AG04450 (cell line): ENCODE measurements at regions not wholly inside any gene's neighbourhood (a gene's known extent, or its start where the extent isn't known, plus 50 kb on each side); places are given as distances from the start of the nearest gene placed in this dataset.

Source experiments
- CTCF ChIA-PET: fragments of 300-600, 350-600 bp; formaldehyde crosslinking; extraction: SDS; loops from one replicate; lab custom pipeline; 2022; ENCODE audit warnings: antibody characterized with exemption, inconsistent platforms; lab: Charles Lee
- POLR2A ChIA-PET: fragments of 350-600 bp; formaldehyde crosslinking; extraction: SDS; loops from one replicate; lab custom pipeline; 2021; ENCODE audit warnings: antibody characterized with exemption, inconsistent platforms; lab: Yijun Ruan, JAX
- DNase-seq: peaks from one replicate; pipeline ENCODE4 v3.0.0-alpha.2; 2011; ENCODE audit warnings: low read depth, low spot score
- H3K27ac ChIP-seq: one replicate; pipeline ENCODE4 v1.5.1; 2012; ENCODE audit warnings: low read depth, low read length, control low read depth
- H3K27me3 ChIP-seq: one replicate; pipeline ENCODE4 v1.6.0; 2012; ENCODE audit warnings: low read length; ENCODE audit not compliant: control insufficient read depth, insufficient read depth
- H3K4me3 ChIP-seq: 2 replicates; pipeline ENCODE4 v1.5.1; 2011; ENCODE audit warnings: mild to moderate bottlenecking, low read depth, low read length, control low read depth
- H3K9me3 ChIP-seq: 2 replicates; pipeline ENCODE4 v1.5.1; 2012; ENCODE audit warnings: low read length; ENCODE audit not compliant: control insufficient read depth, insufficient read depth
- TF ChIP-seq, protein P1 (sequence below): IDR thresholded peaks from 2 replicates; pipeline ENCODE4 v1.5.1; 2011; ENCODE audit warnings: low read depth, low read length, control low read depth, inconsistent platforms

DNA sequence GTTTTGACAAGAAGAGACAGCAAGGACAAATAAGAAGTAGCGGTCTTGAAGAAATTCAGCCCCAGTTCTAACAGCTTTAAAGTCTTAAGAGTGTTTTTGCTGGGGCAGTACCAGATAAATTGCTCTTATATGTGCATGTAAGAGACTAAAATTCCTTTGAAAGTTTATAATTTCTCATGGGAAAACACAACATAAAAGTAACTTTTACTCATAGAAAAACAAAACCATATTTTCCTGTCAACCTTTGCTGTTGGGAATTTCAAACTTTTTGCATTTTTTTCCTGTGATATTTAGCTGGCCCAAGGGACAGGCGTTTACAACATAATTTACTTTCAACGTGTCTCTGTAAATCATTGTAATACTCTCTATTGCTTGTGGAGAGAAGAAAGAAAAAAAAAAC lies 767.8 kb upstream of the ZEB2 start:
- ChIA-PET POLR2A (interaction anchor here (0.7 kb wide), 1 partner anchor 1026 kb away, joined by 3 read pairs; no protein-coding TSS in a partner anchor), CTCF (no interaction called here)
- no peaks in the 10 kb centered on the region for H3K9me3 ChIP-seq
- H3K27me3 ChIP-seq = no peaks in the 10 kb centered on the region
- no peak overlapping the region for H3K4me3 ChIP-seq
- TF ChIP-seq, protein P1, sequence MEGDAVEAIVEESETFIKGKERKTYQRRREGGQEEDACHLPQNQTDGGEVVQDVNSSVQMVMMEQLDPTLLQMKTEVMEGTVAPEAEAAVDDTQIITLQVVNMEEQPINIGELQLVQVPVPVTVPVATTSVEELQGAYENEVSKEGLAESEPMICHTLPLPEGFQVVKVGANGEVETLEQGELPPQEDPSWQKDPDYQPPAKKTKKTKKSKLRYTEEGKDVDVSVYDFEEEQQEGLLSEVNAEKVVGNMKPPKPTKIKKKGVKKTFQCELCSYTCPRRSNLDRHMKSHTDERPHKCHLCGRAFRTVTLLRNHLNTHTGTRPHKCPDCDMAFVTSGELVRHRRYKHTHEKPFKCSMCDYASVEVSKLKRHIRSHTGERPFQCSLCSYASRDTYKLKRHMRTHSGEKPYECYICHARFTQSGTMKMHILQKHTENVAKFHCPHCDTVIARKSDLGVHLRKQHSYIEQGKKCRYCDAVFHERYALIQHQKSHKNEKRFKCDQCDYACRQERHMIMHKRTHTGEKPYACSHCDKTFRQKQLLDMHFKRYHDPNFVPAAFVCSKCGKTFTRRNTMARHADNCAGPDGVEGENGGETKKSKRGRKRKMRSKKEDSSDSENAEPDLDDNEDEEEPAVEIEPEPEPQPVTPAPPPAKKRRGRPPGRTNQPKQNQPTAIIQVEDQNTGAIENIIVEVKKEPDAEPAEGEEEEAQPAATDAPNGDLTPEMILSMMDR = no peak
- no peak for DNase-seq
- no peak overlapping the region for H3K27ac ChIP-seq

DNA sequence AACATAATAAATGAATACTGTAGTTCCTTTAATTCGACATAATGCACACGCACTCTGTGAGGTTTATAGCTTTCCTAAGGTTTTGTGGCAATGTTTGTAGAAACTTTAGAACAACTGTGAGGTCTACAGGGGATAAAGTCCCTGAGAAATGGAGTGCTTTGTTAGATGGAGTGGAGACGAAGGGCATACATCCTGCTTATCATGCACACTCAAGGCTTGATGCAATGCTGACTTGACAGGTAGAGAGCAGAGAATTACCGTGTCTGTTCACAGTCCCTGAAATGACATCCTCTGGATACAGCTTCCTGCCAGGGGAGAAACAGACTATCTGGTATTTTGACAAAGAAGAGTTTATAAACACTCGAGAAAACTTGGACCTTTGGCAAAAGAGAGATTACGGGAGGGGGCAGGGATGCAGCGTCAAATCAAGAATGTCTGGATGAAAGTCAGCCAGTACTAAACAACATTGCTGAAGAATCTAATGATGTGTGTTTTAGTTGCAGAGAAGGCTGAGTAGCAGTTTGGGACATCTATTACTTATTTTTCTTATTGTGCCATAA lies 766.9 kb upstream of the ZEB2 start:
- DNase-seq = no peak
- Histone ChIP-seq H3K27ac (no peak overlapping the region), H3K9me3 (no peaks in the 10 kb centered on the region), H3K27me3 (no peaks in the 10 kb centered on the region), H3K4me3 (no peak overlapping the region)
- CTCF ChIA-PET = no interaction called here
- POLR2A ChIA-PET = no interaction called here
- TF ChIP-seq, protein P1 = no peak

DNA sequence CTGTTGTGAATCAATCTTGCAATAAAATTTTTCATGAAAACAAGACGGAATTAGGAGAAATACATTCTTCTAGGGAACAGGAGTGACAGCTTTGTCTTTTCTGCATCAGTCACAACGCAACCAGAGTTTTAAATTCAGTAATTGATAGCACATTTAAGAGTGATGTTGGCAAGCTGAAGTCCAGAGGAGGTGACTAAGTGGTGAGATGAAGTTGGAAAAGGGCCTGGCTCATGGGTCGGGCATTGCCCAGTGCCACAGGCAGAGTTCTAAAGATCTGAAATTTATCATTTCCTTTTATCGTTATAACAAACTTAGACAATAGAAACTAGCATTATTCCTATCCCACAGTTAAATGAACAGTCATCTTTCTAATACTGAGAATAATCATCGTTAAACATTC lies 764.6 kb upstream of the ZEB2 start:
- POLR2A ChIA-PET = no interaction called here
- Histone ChIP-seq H3K27me3 (no peaks in the 10 kb centered on the region), H3K4me3 (no peak overlapping the region), H3K9me3 (no peaks in the 10 kb centered on the region), H3K27ac (no peak overlapping the region)
- CTCF ChIA-PET = no interaction called here
- DNase-seq = no peak
- TF ChIP-seq, protein P1 = no peak

DNA sequence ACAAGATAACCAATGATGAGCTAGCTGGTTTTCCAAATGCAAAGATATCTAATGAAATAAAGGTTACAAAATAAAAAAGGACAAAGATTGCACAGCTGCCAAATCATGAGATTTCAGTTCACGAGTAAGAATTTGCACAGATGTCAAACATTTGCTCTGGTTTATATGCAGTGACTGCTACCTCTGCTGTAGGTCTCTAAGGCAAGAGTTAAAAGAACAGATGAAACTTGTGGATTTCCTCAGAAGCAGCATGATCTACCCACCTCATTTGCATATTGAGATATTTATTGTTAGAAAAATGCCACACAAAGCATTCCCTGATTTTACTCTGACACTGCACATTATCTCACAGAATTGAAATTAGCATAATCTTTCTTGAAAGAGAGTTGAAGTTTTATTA lies 763.2 kb upstream of the ZEB2 start:
- ChIA-PET CTCF (no interaction called here), POLR2A (no interaction called here)
- Histone ChIP-seq H3K27me3 (no peaks in the 10 kb centered on the region), H3K4me3 (no peak overlapping the region), H3K27ac (no peak overlapping the region), H3K9me3 (no peaks in the 10 kb centered on the region)
- TF ChIP-seq, protein P1 = no peak
- no peak for DNase-seq

DNA sequence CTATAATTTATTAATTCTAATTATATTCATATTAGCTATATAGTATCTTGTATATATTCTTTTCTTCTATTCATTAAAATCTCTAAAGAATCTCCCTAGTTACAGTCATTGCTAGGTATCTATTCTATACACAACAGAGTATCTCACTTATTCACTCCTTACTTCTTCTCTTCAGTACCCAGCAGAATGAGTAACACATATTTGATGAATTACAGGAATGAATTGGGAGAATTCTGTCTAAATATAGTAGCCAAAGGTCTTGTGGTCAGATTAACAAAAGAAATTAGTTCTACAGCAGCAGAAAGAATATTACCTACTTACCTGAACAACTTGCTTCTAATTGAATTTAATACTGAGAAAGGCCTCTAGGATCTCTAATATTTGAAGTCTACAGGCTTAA lies 758.0 kb upstream of the ZEB2 start:
- Histone ChIP-seq H3K4me3 (no peak overlapping the region), H3K9me3 (no peaks in the 10 kb centered on the region), H3K27ac (no peak overlapping the region), H3K27me3 (no peaks in the 10 kb centered on the region)
- TF ChIP-seq, protein P1 = no peak
- CTCF ChIA-PET = no interaction called here
- POLR2A ChIA-PET = no interaction called here
- DNase-seq = no peak
